Sigmoid colon (tissue), 6 donors: ENCODE measurements at regions not wholly inside any gene's neighbourhood (a gene's known extent, or its start where the extent isn't known, plus 50 kb on each side); places are given as distances from the start of the nearest gene placed in this dataset.

ENCODE experiments used
- DNase-seq: peaks from one replicate; pipeline ENCODE4 v3.0.0-alpha.2; 2019
- H3K27ac ChIP-seq, 4 donors: fragments of 200-600 bp; sonication (generic); one replicate each; pipeline ENCODE4 v1.5.1; 2016 to 2019; ENCODE audit warnings: mild to moderate bottlenecking in 1 of 4
- H3K27me3 ChIP-seq, 3 donors: fragments of 200-600 bp; sonication (generic); one replicate each; pipeline ENCODE4 v1.5.1; 2019; ENCODE audit warnings: mild to moderate bottlenecking in 1 of 3
- H3K36me3 ChIP-seq, 4 donors: fragments of 200-600 bp; sonication (generic); one replicate each; pipeline ENCODE4 v1.5.1; 2016 to 2019
- H3K4me1 ChIP-seq, 4 donors: fragments of 200-600 bp; sonication (generic); one replicate each; pipeline ENCODE4 v1.5.1; 2017 to 2019
- H3K4me3 ChIP-seq, 4 donors: fragments of 200-600 bp; sonication (generic); one replicate each; pipeline ENCODE4 v1.5.1; 2017 to 2019; ENCODE audit warnings: mild to moderate bottlenecking in 2 of 4, moderate library complexity in 1 of 4
- H3K9me3 ChIP-seq, 4 donors: fragments of 200-600 bp in 3 of 4; sonication (generic) in 3 of 4; one replicate each; pipeline versions ENCODE4 v1.5.1 to v1.6.1; 2013 to 2019
- CTCF ChIP-seq, 4 experiments: fragments of 450-650 bp in 3 of 4; fragments of 200-600 bp in 1 of 4; IDR thresholded peaks; one replicate each; pipeline ENCODE4 v1.5.1; 2016 to 2019; ENCODE audit warnings: antibody characterized with exemption in 4 of 4, mild to moderate bottlenecking in 3 of 4, moderate library complexity in 2 of 4
- EP300 ChIP-seq, 4 donors: sonication (generic); formaldehyde crosslinking; IDR thresholded peaks; one replicate each; pipeline ENCODE4 v1.6.1; 2017; ENCODE audit warnings: antibody characterized with exemption in 4 of 4
- POLR2A ChIP-seq, 2 donors: fragments of 450-650 bp; IDR thresholded peaks; one replicate each; pipeline ENCODE4 v1.6.1; 2016; ENCODE audit warnings: antibody characterized with exemption in 2 of 2, mild to moderate bottlenecking in 2 of 2, moderate library complexity in 2 of 2
- POLR2AphosphoS5 ChIP-seq, 4 donors: sonication (generic); formaldehyde crosslinking; IDR thresholded peaks; one replicate each; pipeline ENCODE4 v1.6.1; 2017; ENCODE audit warnings: antibody characterized with exemption in 4 of 4
- WGBS, 2 donors: extraction: QIAGEN DNeasy Blood & Tissue Kit; methylation state at CpG; one replicate each; pipeline ENCODE4 v1.1.7; 2013; 5-methylcytosine and 5-hydroxymethylcytosine counted together
- intact Hi-C: fragments of 100-400 bp; cut with DNase I; formaldehyde crosslinking; loops from one replicate; pipeline ENCODE4 v1.15.1; 2023
- donor health status: healthy with polysubstance abuse.
- donor health status: healthy.

- no peaks in the 10 kb centered on the region for H3K36me3 ChIP-seq
- peaks cover 0 to 45% (median 35%) of the 10 kb centered on the region in 4 donors for H3K4me1 ChIP-seq
- intact Hi-C loops: no loop called here
- H3K27ac ChIP-seq: peak overlapping the region; percentile 19 to 78 (median 62)
- no peaks in the 10 kb centered on the region for H3K27me3 ChIP-seq
- 46 to 50% methylated on average over 16 of the region's 16 CpGs for WGBS, 2 donors
- H3K9me3 ChIP-seq: no peaks in the 10 kb centered on the region
- peak overlapping the region in 1 of 4 donors; percentile 1 for H3K4me3 ChIP-seq
- DNase-seq: peak; percentile 78
- TF ChIP-seq CTCF (IDR thresholded peaks at IDR 0.05) (no peak), EP300 (IDR thresholded peaks at IDR 0.05) (no peak), POLR2AphosphoS5 (IDR thresholded peaks at IDR 0.05) (peak in 3 of 4 donors; percentile 16 to 57 (median 40))
Observed at GRCh38 chr16:88303890-88304819, 78.6 kb upstream of the ZNF469 start.

GRCh38 chr16:88305176-88305575 is 77.6 kb upstream of the ZNF469 start:
- TF ChIP-seq CTCF (IDR thresholded peaks at IDR 0.05) (no peak), POLR2A (IDR thresholded peaks at IDR 0.05) (no peak), POLR2AphosphoS5 (IDR thresholded peaks at IDR 0.05) (no peak), EP300 (IDR thresholded peaks at IDR 0.05) (no peak)
- no peak for DNase-seq
- WGBS, 2 donors: 94 to 95% methylated on average over 14 of the region's 14 CpGs
- Histone ChIP-seq H3K4me1 (peaks cover 0 to 45% (median 35%) of the 10 kb centered on the region in 4 donors), H3K27me3 (no peaks in the 10 kb centered on the region), H3K27ac (peak overlapping the region in 2 of 4 donors; percentile 74 to 78), H3K9me3 (no peaks in the 10 kb centered on the region), H3K4me3 (no peak overlapping the region), H3K36me3 (no peaks in the 10 kb centered on the region)
- intact Hi-C loops: no loop called here

GRCh38 chr16:88306411-88306810 is 76.3 kb upstream of the ZNF469 start:
- TF ChIP-seq EP300 (IDR thresholded peaks at IDR 0.05) (no peak), POLR2AphosphoS5 (IDR thresholded peaks at IDR 0.05) (no peak), POLR2A (IDR thresholded peaks at IDR 0.05) (no peak), CTCF (IDR thresholded peaks at IDR 0.05) (no peak)
- H3K4me1 ChIP-seq: peaks cover 0 to 45% (median 35%) of the 10 kb centered on the region in 4 donors
- H3K4me3 ChIP-seq: no peak overlapping the region
- intact Hi-C loops: no loop called here
- 88 to 93% methylated on average over 8 of the region's 8 CpGs for WGBS, 2 donors
- no peak for DNase-seq
- H3K9me3 ChIP-seq: no peaks in the 10 kb centered on the region
- H3K27ac ChIP-seq: peak overlapping the region in 2 of 4 donors; percentile 39 to 67
- H3K27me3 ChIP-seq: no peaks in the 10 kb centered on the region
- no peaks in the 10 kb centered on the region for H3K36me3 ChIP-seq

GRCh38 chr16:88306860-88307545 is 75.8 kb upstream of the ZNF469 start:
- intact Hi-C loops: no loop called here
- H3K27me3 ChIP-seq: no peaks in the 10 kb centered on the region
- H3K36me3 ChIP-seq: no peaks in the 10 kb centered on the region
- TF ChIP-seq POLR2AphosphoS5 (IDR thresholded peaks at IDR 0.05): peak in 2 of 4 donors; percentile 35 to 53
- TF ChIP-seq CTCF (IDR thresholded peaks at IDR 0.05): no peak
- peaks cover 0 to 45% (median 35%) of the 10 kb centered on the region in 4 donors for H3K4me1 ChIP-seq
- no peak for DNase-seq
- H3K9me3 ChIP-seq: no peaks in the 10 kb centered on the region
- H3K4me3 ChIP-seq: no peak overlapping the region
- WGBS, 2 donors: 71 to 73% methylated on average over 6 of the region's 6 CpGs
- H3K27ac ChIP-seq: peak overlapping the region in 2 of 4 donors; percentile 39 to 67
